ENCODE measurements at regions not wholly inside any gene's neighbourhood (a gene's known extent, or its start where the extent isn't known, plus 50 kb on each side); places are given as distances from the start of the nearest gene placed in this dataset.
"Not testable (repeated sequence)": the region's sequence is repeated elsewhere in the genome, so short reads cannot be mapped to it uniquely, and the experiment has no call there.

DNA sequence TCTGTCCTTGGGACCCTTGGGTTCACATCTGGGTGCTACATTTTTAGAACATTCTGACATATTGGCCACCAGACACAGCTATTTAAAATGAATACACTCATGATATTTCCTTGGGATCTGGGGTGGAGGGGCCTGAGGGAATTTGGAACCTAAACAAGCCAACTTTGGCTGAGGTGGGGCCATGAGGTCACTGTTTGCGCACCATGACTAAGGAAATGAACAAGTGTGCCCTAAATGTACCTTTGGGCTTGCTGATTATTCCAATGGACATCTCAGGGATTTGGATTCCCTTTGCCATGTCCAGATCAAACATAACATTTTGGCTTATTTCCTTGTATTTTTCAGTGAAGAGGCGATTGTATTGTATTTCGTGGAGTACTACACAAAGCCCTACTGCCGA lies 80.5 kb upstream of the SEC11C start:
- no peak for DNase-seq

DNA sequence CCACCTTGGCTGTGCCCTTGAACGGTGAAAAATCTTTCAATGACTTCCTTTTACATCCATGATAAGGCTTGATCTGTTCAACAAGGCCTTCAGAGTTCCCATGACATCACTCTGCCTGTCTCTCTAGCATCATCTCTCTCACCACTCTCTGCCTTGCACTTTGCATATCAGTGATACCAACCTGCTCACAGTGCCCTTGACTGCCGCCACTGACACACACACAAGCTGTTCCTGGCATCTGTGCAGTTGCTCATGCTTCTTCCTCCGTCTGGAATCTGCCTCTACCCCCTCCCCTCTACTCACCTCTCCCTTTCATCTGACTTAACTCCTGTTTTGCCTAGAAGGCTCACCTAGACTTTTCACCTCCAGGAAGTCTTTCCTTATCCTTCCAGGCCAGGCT lies 79.1 kb upstream of the SEC11C start:
- DNase-seq = no peak

DNA sequence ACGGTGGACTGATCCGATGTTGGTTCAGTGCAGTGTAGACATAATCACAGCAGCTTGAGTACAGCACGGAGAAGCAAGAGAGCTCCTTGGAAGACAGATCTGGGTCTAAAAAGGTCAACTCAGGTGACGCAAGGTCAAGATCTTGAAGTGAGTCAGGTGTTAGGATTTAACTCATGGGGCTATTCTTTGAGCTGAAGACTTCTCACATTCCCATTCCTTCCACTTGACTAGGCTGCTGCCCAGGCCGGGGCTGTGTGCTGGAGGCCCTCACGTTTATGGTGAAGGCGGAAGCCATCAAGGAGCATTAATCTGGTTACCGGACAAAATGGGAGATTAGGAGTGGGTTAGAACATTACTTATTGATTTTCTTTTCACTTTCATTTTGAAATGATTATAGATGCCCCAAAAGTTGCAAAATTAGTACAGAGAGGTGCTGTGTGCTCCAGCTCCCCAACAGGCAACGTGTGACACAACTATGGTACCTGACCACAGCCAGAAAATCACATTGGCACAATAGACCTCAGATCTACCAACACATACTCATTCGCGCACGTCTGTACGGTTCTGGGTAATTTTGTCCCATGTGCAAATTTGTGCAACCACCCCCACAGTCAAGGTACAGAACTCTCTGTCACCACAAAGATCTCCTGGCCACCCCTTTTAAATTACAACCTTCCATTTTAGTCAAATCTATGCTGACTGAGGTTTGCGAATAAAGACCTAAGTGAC lies 77.6 kb upstream of the SEC11C start:
- no peak for DNase-seq

DNA sequence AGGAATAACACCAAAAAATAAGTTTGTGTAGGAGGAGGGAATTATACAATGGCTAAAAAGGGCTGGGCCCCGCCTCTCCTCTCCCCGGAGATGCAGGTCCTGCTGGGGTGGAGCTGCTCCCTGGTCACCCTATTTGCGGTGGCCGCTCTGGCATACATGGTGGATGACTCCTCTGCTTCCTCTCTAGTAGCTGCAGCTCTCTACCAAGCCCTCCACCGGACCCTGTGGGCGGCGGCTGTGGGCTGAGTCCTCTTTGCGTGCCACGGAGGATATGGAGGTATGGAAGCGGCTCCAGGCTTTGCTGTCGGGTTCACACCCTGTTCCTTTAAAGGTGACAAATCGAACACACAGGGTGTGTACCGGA lies 77.1 kb upstream of the SEC11C start:
- DNase-seq = no peak

DNA sequence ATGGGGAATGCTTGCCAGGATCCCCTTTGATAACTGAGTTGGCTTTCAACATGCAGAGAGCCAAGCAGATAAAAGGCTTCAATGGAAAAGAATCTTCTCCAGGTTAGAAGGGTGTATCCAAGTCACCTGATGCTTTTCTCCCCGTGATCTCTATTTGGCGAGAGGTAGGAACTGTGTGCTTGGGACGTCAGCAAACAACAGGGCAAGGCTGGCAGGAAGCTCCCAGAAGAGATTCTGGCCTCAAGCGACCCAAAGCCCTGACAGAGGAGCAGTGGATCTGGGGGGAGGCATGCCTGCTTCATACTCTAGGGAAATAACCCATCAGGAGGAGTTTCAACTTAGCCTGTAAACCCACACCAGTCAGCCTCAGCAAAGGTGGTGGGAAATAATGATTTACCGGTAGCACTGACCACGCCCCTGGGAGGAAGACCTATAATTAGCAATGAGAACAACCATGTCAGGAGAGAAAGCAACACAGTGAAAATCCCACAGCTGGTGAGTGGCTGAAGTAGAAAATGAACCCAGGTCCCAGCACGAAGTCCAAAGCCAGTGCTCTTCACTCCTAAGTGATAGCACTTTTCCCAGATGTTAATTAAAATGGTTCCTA lies 76.3 kb upstream of the SEC11C start:
- DNase-seq = no peak

DNA sequence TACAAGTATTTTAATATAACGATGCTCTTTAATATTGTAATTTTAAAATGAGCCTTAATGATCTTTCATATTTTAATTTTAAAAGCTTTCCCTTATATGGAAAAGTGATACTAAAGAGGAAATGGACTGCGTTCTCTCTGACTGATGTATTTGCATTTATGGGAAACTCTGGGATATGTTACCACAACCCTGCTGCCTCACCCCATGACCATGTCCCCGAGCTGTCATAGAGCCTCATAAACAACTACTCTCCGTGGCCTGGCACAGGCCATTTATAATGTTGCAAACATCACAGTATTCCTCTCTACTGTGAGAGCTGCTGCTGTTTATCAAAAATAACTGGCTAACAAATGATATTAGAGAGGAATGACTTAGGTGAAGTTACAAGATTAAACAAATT lies 75.8 kb upstream of the SEC11C start:
- DNase-seq = no peak

DNA sequence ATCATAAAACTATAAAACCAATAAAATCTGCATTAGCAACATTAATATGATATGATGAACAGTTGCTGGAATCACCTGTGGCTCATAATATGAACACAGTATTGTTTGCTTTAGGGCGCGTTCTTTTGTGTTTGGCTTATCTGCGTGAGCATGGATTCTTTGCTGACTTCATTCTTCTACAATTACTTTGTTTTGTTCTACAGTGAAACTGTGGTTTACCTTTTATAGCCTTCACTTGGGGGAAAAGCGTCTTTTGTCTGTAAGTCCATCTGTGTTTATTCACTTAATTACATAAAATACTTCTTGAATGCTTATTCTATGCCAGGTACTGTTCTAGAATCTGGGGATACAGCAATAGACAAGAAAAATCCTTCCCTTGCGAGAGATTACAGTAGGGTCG lies 74.0 kb upstream of the SEC11C start:
- no peak for DNase-seq

DNA sequence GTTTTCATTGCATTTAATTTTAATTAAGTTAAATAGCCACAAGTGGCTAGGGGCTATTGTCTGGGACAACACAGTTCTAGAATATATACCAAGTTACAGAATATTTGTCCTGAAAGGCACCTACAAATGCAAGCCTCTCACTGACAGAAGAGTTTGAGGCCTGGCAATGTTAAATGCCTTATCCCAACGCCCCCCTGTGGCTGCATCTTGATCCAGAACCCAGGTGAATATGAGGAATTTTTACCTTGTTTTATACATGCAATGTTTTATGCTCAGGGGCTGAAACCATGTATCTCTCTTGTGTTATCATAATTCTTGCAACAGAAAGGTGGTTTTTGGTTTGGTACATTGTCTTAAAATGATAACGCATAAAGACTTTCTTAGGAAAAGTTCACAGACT lies 71.8 kb upstream of the SEC11C start:
- DNase-seq = peak; percentile 10

DNA sequence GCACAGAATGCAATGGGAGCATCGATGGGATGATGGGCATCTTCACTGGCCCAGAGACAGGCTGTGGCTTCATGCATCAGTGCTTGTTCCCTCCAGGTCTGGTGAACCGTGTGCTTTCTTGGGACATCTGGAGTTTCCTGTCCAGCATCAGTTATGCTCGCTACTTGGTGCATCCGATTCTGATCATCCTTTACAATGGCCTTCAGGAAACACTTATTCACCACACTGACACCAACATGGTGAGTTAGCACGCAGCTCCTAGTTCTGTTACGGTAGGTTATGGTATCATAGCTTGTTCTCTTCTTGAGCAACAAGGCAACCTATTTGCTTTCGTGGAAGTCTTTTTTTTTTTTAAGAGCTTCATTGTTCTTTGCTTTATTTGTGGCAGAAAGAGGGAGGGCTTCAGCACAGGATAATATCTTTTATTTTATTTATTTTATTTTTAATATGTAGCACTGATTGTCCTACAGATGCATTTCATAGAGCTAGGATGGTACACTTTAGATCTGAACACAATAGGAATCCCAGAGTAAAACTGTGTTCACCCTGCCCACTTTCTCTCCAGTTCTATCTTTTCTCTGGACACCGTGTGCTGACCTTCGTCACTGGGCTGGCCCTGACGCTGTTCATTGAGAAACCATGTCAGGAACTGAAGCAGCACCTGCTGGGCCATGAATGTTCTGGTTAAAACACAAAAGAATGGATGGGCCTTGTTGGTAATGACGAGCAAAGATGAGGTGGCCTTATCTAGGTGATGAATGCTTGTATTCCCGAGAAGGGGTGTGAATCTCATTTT lies 71.2 kb upstream of the SEC11C start:
- no peak for DNase-seq

DNA sequence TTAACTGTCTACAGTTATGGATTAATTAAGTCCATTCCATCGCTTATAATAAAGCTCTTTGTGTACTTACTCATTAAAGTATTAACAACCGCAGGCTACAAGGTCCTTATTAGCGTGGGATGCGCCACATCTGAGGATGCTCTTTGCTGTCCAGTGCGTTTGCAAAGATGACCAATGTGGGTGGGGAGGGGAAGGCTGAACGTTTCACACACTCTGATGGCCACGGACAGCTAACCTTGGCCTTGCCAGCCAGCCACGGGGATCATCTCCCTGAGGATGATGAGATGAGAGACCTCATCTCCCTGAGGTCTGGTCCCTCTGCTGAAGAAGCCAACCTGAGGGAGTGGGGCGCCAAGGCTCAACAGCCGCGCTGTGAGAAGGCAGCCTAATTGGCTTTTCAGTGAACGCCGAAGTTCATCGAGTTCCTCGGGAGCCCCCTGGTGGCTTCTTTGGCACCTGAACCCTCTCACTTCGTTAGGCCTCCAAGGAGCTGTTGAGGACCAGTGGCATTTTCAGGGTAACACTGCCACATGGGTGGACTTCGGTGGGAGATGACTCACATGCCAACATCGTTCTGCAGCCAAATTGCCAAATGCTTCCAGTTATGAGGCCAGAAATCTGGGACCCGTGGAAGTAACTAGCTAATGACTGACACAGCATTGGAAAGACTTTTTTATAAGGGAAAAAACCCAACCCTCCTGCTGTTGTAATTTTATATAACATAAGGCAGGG lies 69.3 kb upstream of the SEC11C start:
- DNase-seq = peak; percentile 82

DNA sequence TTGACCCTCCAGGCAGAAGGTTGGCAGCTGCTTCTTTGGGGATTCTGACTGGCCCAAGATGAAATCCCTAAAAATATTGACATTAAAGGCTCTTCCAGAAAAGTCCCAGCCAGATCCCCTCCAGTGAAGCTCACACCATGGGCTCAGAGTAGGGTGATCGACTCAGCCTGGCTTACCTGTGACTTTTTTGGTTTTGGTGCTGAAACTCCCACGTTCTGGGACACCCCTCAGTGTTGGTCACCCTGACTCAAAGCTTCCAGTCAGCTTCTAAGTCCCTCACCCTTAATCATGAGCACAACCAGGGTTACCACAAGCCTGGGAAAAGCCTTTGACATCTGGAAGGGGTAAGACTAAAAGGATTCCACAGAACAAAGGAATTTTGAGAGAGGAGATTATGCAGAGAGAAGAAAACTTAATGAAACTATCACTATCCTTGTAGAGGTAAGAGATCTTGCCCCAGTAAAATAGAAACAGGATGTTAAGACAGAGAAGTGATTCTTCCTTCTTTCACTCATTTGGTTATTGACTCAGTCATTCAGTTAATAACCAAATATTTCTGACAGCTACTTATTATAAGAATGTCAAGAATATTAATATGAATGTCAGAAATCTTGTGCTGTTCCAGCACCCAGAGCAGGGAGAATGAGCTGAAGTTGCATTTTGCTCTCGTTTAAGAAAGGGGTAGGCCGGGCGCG lies 66.8 kb upstream of the SEC11C start:
- no peak for DNase-seq

DNA sequence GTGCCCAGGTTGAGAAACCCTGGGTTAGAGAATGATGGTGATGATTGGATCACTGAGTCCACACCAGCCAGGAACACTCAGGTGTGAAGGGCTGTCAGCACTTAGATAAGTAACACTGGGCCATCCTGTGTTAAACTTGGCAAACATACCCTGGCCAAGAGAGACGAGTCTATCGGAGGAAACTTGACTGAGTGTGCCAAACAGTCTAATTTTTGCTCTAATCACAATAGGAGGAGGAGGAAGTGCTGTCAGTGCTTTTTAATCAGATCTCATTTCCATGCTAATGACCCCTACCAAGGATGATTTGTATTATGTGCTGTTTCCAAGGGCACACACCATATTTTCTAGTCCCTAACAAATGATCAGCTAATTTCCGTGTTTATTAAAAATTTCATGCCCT lies 63.8 kb upstream of the SEC11C start:
- no peak for DNase-seq

DNA sequence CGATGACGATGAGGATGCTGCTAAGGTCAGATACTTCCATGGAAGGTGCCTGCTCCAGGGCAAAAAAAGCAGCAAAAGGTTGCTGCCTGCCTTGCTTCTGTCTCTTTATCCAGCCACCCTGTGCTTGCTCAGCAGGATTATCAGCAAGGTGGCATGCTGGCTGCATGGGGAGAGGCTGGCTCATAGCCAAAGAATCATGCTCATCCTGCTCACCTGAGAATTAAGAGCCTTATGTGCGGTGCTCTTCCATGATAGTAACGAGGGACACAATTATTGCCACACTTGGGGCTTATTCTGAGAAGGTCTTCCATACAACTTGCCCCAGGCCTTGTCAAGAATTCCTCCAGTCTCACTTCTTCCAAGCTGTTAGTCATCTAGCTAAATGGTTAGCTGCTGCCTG lies 60.4 kb upstream of the SEC11C start:
- no peak for DNase-seq

DNA sequence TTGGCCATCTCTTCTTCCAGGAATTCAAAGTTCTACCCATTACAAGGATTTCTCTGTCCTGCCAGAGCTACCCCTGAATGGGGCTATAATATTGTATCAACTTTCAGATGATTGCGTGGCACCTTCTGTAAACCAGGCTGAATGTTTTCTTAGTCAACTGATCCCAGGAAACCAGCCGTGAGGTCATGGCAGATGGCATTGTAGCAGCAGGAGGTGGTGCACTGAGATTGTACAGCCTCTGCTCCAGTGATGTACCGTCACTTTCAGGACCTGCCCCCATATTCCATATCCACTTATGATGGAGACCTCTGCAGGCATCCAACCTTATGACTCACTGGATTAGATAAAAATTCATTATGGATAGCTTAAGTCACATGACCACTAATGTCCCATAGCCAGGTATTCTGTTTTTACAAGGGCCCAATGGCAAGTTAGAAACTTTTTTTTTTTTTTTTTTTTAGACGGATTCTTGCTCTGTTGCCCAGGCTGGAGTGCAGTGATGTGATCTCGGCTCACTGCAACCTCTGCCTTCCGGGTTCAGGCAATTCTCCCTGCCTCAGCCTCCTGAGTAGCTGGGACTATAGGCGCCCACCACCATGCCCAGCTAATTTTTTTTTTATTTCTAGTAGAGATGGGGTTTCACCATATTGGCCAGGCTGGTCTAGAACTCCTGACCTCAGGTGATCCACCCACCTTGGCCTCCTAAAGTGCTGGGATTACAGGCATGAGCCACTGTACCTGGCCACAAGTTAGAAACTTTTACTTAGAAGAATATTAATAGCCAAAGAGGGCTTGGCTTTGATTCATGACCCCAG lies 59.8 kb upstream of the SEC11C start:
- not testable (repeated sequence) for DNase-seq

DNA sequence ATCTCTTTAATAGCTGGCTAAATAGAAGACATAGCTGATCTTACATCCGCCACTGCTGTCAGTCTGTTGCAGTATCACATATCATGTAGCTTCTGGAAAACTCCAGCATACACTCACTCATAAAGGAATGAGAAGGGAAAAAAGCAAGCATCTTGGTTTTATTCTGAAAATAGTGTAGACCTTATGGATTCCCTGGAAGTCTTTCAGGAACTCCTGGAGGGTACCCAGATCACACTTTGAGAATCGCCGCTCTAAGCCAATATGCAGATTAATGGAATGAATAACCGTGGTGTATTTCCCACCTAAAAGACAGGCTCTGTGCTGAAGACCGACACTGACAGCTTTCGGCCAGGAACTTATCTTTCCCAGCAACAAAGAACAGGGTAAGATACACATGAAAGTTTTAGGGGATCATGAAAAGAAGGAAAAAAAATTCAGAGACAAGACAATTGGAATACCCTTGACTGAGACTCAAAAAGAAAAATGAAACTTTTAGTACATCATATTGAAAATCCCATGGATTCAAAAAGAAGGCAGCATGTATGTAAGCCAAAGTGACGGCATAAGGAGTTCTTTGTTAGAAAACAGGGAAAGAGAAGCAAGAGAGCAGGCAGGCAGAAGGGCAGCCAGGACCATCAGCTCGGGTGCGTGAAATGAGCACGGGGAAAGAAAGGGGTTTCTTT lies 56.4 kb upstream of the SEC11C start:
- DNase-seq = no peak

DNA sequence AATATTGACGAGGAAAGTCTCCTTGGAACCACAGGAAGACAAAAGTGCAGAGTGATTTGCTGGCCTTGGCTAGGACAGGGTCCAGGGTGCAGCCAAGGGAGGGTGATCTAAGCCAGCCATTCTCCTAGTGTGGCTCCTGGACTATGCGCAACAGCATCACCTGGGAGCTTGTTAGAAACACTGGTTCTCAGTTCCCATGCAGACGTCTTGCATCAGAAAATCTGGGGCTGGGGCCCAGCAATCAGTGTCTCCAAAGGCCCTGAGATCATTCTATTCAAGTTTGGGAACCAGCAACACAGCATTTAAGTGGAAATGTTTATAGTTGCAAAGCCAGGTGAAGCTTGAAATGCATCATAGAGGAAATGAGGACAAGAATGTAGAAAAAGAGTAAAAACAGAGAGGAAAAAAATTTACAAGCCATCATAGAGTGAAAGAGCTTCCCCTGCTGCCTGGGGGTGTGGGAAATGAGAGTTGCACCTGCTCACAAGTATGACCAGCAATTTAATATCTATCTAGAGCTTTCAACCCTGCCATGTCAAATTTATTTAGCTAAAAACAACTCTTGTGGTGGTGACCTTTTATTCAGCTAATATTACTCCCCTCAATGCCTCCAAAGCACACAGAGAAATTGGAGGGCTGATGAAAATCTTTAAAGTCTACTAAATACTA lies 54.4 kb upstream of the SEC11C start:
- no peak for DNase-seq

DNA sequence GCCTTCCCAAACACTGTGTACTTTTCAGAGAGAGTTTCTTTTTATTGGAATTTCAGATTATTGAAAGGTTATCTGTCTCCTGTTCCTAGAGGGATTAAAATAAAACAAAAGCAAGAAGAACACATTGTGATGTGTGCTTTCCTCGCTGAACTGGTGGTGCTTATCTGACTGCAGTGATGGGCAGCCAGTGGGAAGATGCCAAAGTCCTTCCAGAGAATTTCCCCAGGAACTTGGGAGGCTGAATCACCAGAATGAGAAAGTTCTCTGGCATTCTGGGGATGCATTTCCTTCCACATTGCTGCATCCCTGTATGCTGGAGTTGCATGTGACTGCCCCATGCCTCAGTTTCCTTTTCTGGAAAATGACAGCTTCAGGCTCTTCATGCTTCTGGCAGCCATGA lies 53.9 kb upstream of the SEC11C start:
- no peak for DNase-seq

DNA sequence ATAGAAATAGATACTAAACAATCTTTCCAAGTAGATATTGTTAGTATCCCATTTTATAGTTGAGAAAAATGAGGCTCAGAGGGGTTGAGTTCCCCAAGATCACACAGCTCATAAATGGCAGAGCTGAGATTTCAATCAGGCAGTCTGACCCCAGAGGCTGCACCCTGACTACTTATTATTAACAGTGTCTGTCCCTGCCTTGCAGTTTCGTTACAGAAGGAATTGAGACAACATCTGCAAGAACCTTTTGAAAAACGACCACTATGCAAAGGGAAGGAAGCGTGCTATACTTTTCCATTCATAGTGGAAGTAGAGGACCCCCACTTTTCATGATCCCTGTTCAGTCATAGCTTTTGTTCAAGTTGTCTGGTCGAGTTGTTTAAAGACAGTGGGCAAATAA lies 53.2 kb upstream of the SEC11C start:
- DNase-seq = no peak

DNA sequence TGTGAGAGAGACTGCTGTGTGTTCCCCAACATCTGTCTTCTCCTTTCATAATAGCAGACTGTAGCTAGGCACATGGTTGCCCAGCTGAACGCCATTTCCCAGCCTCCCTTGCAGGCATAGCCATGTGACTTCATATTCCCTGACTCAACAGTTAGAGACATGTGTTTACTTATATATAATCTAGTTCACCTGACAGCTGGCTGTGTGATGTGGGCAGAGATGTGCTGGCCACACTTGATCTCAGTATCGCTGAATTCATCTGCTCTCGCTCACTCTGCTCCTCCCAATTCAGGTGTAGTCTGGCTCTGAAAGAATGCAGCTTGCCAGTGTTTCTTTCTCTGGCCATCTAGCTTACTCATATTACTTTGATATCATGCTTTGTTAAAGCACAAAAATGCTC lies 52.3 kb upstream of the SEC11C start:
- DNase-seq = peak; percentile 17

Measured in CD4-positive, alpha-beta T cell treated with Interleukin-17A for 4 hours (primary cell).